ENCODE measurements at regions not wholly inside any gene's neighbourhood (a gene's known extent, or its start where the extent isn't known, plus 50 kb on each side); places are given as distances from the start of the nearest gene placed in this dataset.

DNA sequence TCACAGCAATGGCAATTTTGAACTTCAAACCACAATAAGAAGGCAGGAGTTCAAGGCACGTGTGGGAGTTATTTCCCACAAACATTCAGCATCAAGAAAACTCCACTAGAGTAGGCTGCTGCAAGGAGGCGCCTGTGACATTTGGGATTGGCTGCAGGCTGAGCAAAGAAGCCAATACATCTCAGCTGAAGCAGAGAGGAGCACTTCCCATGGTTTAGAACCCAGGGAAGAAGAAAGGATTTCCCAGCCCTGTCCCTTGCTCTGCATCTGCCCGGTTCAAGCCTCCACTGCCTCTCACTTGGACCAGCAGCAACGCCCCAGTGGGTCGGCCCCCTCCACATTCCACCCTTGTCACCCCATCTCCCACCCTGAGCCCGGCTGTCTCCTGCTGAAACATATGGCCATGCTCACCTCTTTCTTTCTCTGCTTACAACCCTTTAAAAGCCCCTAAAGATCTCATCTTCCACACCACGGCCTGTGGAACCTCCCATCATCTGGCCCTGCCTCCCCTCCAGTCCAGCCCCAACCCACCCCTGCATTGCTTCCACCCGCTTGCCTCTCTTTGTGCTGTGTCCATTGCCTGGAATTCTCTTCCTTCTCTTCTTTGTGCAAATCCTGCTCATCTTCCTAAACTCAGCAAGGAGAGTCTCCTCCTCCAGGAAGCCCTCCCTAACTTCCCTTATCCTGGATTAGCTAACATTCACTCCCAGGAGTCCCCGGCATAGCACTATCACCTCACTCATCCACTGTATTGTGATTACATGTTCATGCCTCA, 128.3 kb downstream of the ANKRD60 start:
- Histone ChIP-seq H2BK120ac (replicated peaks; ENCODE audit: low read depth, low read length) (no peak overlapping the region), H4K20me1 (replicated peaks in 1 of 2; ENCODE audit: control insufficient read depth in 1 of 2, insufficient read depth in 2 of 2, low read length in 2 of 2) (no peaks in the 10 kb centered on the region), H2BK15ac (ENCODE audit: low read length) (no peak overlapping the region), H3K23ac (ENCODE audit: insufficient read length) (no peak overlapping the region), H3K79me2 (ENCODE audit: control insufficient read depth in 1 of 2, insufficient read depth in 2 of 2, low read length in 2 of 2) (no peaks in the 10 kb centered on the region), H3K9me3 (ENCODE audit: insufficient read depth in 2 of 2, low read depth in 1 of 2, low read length in 1 of 2) (no peaks in the 10 kb centered on the region), H2BK12ac (ENCODE audit: low read depth, low read length) (no peak overlapping the region), H3K18ac (ENCODE audit: extremely low read depth, low read length) (no peak overlapping the region), H3K79me1 (ENCODE audit: low read depth, low read length) (no peaks in the 10 kb centered on the region), H2AK5ac (ENCODE audit: low read depth, low read length) (no peak overlapping the region), H3K9ac (replicated peaks in 1 of 4; ENCODE audit: extremely low read depth in 1 of 4, low read depth in 3 of 4, low read length in 3 of 4) (no peak overlapping the region), H4K91ac (replicated peaks; ENCODE audit: insufficient read length, low read length) (no peak overlapping the region), H3K23me2 (ENCODE audit: low read depth, low read length) (no peaks in the 10 kb centered on the region; the same call in 1 of the 2 replicates), H3K27ac (ENCODE audit: low read depth, low read length) (no peak overlapping the region), H3K4me2 (ENCODE audit: insufficient read depth in 1 of 2, low read depth in 2 of 2, low read length in 2 of 2) (no peak overlapping the region), H4K5ac (ENCODE audit: insufficient read length, low read depth, low read length) (no peak overlapping the region), H2AFZ (ENCODE audit: low read length) (no peak overlapping the region), H3K56ac (replicated peaks; ENCODE audit: insufficient read length, low read depth, low read length) (no peak overlapping the region), H3K27me3 (replicated peaks in 1 of 4; ENCODE audit: control insufficient read depth in 3 of 4, extremely low read depth in 1 of 4, insufficient read depth in 3 of 4, low read length in 3 of 4) (no peaks in the 10 kb centered on the region), H3K4ac (replicated peaks; ENCODE audit: insufficient read length, low read depth, low read length) (no peak overlapping the region), H2BK20ac (ENCODE audit: low read length) (no peak overlapping the region), H4K8ac (ENCODE audit: extremely low read depth, insufficient read depth, low read length) (no peak overlapping the region), H3K36me3 (ENCODE audit: control insufficient read depth in 2 of 4, insufficient read depth in 4 of 4, low read length in 3 of 4) (no peaks in the 10 kb centered on the region), H3K4me3 (ENCODE audit: extremely low read depth in 1 of 4, insufficient read depth in 2 of 4, low read depth in 3 of 4, low read length in 4 of 4) (no peak overlapping the region), H3K4me1 (replicated peaks in 1 of 4; ENCODE audit: control insufficient read depth in 3 of 4, insufficient read depth in 4 of 4, low read length in 3 of 4) (no peaks in the 10 kb centered on the region), H2BK5ac (ENCODE audit: low read depth, low read length) (no peak overlapping the region), H3K14ac (ENCODE audit: insufficient read length) (no peak overlapping the region)
- DNase-seq (ENCODE audit: low read depth in 1 of 2, low spot score in 2 of 2) (no peak), FAIRE-seq (no peak)
- CTCF ChIA-PET (ENCODE audit: partially characterized antibody): interaction anchor here (1.5 to 1.6 kb wide), 3 partner anchors 13 to 364 kb away, joined by 3 to 6 read pairs (median 3); no protein-coding TSS in a partner anchor
- TF ChIP-seq NRF1 (IDR thresholded peaks at IDR 0.05; ENCODE audit: low read depth, low read length) (no peak), JUN (IDR thresholded peaks at IDR 0.05; ENCODE audit: low read depth, low read length) (no peak)
- TF ChIP-seq, protein P1, sequence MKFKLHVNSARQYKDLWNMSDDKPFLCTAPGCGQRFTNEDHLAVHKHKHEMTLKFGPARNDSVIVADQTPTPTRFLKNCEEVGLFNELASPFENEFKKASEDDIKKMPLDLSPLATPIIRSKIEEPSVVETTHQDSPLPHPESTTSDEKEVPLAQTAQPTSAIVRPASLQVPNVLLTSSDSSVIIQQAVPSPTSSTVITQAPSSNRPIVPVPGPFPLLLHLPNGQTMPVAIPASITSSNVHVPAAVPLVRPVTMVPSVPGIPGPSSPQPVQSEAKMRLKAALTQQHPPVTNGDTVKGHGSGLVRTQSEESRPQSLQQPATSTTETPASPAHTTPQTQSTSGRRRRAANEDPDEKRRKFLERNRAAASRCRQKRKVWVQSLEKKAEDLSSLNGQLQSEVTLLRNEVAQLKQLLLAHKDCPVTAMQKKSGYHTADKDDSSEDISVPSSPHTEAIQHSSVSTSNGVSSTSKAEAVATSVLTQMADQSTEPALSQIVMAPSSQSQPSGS (IDR thresholded peaks at IDR 0.05; ENCODE audit: low read length): no peak
- 83% methylated on average over 9 of the region's 9 CpGs; no CpG with 5 or more reads in 1 of the 2 experiments for WGBS, 2 experiments (ENCODE audit: extremely low coverage in 1 of 2, insufficient coverage in 1 of 2, insufficient read length in 1 of 2, insufficient replicate concordance in 2 of 2, low coverage in 1 of 2, low lambda C conversion rate in 2 of 2, missing lambda C conversion rate in 1 of 2)
- POLR2A ChIA-PET (ENCODE audit: partially characterized antibody): no interaction called here

Data from H1 (cell line).